ENCODE measurements at regions not wholly inside any gene's neighbourhood (a gene's known extent, or its start where the extent isn't known, plus 50 kb on each side); places are given as distances from the start of the nearest gene placed in this dataset.

DNA sequence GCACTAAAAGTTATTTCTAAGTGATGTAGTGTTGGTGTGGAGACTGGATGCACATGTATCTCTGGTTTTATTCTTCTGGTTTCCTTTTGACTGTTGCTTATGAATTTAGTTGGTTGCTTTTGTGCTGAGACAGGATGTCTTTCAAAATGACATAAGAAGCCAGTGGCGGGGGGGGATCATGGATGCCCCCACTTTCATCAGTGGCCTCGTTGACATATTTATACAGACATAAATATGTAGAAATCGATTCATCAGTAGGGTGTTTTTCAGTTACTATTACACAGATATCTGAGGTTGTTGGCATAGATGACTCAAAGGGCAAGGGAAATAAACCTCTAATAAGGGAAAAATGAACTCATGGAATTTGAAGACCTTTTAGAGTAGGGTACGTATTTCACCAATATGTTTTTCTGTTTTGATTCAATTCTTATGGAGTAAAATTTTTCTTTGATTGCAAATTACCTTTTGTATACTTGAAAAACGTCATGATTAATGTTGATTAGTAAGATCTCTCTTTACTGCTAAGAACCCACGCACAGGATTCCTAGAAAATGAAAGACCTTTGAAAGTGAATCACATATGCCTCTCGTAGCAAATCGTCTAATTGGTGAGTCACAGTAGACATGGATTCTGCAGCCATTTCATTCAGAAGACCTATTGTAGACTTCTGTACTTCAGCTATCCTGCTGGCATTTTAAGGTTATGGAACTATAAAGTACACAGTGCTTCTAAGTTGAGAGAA lies 97.4 kb upstream of the RBMS3 start:
- Histone ChIP-seq H3K18ac (ENCODE audit: extremely low read depth, low read length) (no peak overlapping the region), H3K23me2 (ENCODE audit: low read depth, low read length) (no peaks in the 10 kb centered on the region; the same call in 1 of the 2 replicates), H2BK15ac (ENCODE audit: low read length) (no peak overlapping the region), H4K20me1 (replicated peaks in 1 of 2; ENCODE audit: control insufficient read depth in 1 of 2, insufficient read depth in 2 of 2, low read length in 2 of 2) (no peaks in the 10 kb centered on the region), H2AFZ (ENCODE audit: low read length) (no peak overlapping the region), H3K36me3 (ENCODE audit: control insufficient read depth in 2 of 4, insufficient read depth in 4 of 4, low read length in 3 of 4) (no peaks in the 10 kb centered on the region), H3K4me3 (ENCODE audit: extremely low read depth in 1 of 4, insufficient read depth in 2 of 4, low read depth in 3 of 4, low read length in 4 of 4) (no peak overlapping the region), H2BK120ac (replicated peaks; ENCODE audit: low read depth, low read length) (no peak overlapping the region), H3K4me1 (replicated peaks in 1 of 4; ENCODE audit: control insufficient read depth in 3 of 4, insufficient read depth in 4 of 4, low read length in 3 of 4) (no peaks in the 10 kb centered on the region), H3K79me1 (ENCODE audit: low read depth, low read length) (no peaks in the 10 kb centered on the region), H4K5ac (ENCODE audit: insufficient read length, low read depth, low read length) (no peak overlapping the region), H2BK5ac (ENCODE audit: low read depth, low read length) (no peak overlapping the region), H4K91ac (replicated peaks; ENCODE audit: insufficient read length, low read length) (no peak overlapping the region), H3K56ac (replicated peaks; ENCODE audit: insufficient read length, low read depth, low read length) (no peak overlapping the region), H3K14ac (ENCODE audit: insufficient read length) (no peak overlapping the region), H3K4me2 (ENCODE audit: insufficient read depth in 1 of 2, low read depth in 2 of 2, low read length in 2 of 2) (no peak overlapping the region), H3K79me2 (ENCODE audit: control insufficient read depth in 1 of 2, insufficient read depth in 2 of 2, low read length in 2 of 2) (no peaks in the 10 kb centered on the region), H2BK20ac (ENCODE audit: low read length) (no peak overlapping the region), H4K8ac (ENCODE audit: extremely low read depth, insufficient read depth, low read length) (no peak overlapping the region), H3K9me3 (ENCODE audit: insufficient read depth in 2 of 2, low read depth in 1 of 2, low read length in 1 of 2) (no peaks in the 10 kb centered on the region), H3K27me3 (replicated peaks in 1 of 4; ENCODE audit: control insufficient read depth in 3 of 4, extremely low read depth in 1 of 4, insufficient read depth in 3 of 4, low read length in 3 of 4) (no peaks in the 10 kb centered on the region), H2BK12ac (ENCODE audit: low read depth, low read length) (no peak overlapping the region), H3K23ac (ENCODE audit: insufficient read length) (no peak overlapping the region), H3K9ac (replicated peaks in 1 of 4; ENCODE audit: extremely low read depth in 1 of 4, low read depth in 3 of 4, low read length in 3 of 4) (no peak overlapping the region), H3K4ac (replicated peaks; ENCODE audit: insufficient read length, low read depth, low read length) (no peak overlapping the region), H3K27ac (ENCODE audit: low read depth, low read length) (no peak overlapping the region), H2AK5ac (ENCODE audit: low read depth, low read length) (no peak overlapping the region)
- ChIA-PET CTCF (ENCODE audit: partially characterized antibody) (interaction anchor here (1.1 kb wide), 1 partner anchor 32 kb away, joined by 3 read pairs; no protein-coding TSS in a partner anchor), POLR2A (ENCODE audit: partially characterized antibody) (no interaction called here)
- TF ChIP-seq BRCA1 (IDR thresholded peaks at IDR 0.05; ENCODE audit: low read depth, low read length) = no peak
- no peak for TF ChIP-seq EGR1 (IDR thresholded peaks at IDR 0.05; ENCODE audit: borderline replicate concordance, low read depth, low read length)
- no peak for TF ChIP-seq HDAC6 (IDR thresholded peaks at IDR 0.05; ENCODE audit: low read depth, low read length)
- TF ChIP-seq BACH1 (IDR thresholded peaks at IDR 0.05; ENCODE audit: low read length) = no peak
- TF ChIP-seq CTBP2 (IDR thresholded peaks at IDR 0.05; ENCODE audit: borderline replicate concordance, insufficient read depth, insufficient read length, low read length) = no peak
- no peak for TF ChIP-seq EP300 (IDR thresholded peaks at IDR 0.05; ENCODE audit: borderline replicate concordance in 1 of 2, low read depth in 2 of 2, low read length in 2 of 2)
- FAIRE-seq = no peak
- WGBS, 2 experiments (ENCODE audit: extremely low coverage in 1 of 2, insufficient coverage in 1 of 2, insufficient read length in 1 of 2, insufficient replicate concordance in 2 of 2, low coverage in 1 of 2, low lambda C conversion rate in 2 of 2, missing lambda C conversion rate in 1 of 2) = 89% methylated on average over 8 of the region's 8 CpGs; no CpG with 5 or more reads in 1 of the 2 experiments
- no peak for DNase-seq (ENCODE audit: low read depth in 1 of 2, low spot score in 2 of 2)

Measured in H1 (cell line).